GM12878 (cell line): ENCODE measurements at regions not wholly inside any gene's neighbourhood (a gene's known extent, or its start where the extent isn't known, plus 50 kb on each side); places are given as distances from the start of the nearest gene placed in this dataset.

Experiments
- ATAC-seq: fragments of 200-7000 bp; cut with Tn5 transposase; 3 replicates; pipeline ENCODE4 v1.9.1; 2020; ENCODE audit warnings: mild to moderate bottlenecking, moderate library complexity
- BruUV-seq: library from RNA; stranded (reverse); fragments of 400-500 nt; replicated peaks from 2 replicates; lab custom pipeline; 2021; lab: Mats Ljungman, UMichigan
- CTCF ChIA-PET: fragments of 300-600 bp; sonication (Branson Sonifier 250); formaldehyde crosslinking; extraction: SDS; loops from one replicate; lab custom pipeline; 2021; ENCODE audit warnings: inconsistent platforms; lab: Yijun Ruan, JAX
- POLR2A ChIA-PET: fragments of 350-600 bp; formaldehyde crosslinking; extraction: SDS; loops from one replicate; lab custom pipeline; 2021; ENCODE audit warnings: inconsistent platforms; lab: Charles Lee
- RAD21 ChIA-PET: fragments of 300-600 bp; sonication (Branson Sonifier 250); formaldehyde crosslinking; loops from one replicate; lab custom pipeline; 2023; ENCODE audit warnings: antibody characterized with exemption; ENCODE audit not compliant: unreplicated experiment; lab: Charles Lee
- SMC1A ChIA-PET: fragments of 300-600 bp; sonication (Branson Sonifier 250); formaldehyde crosslinking; loops from one replicate; lab custom pipeline; 2023; ENCODE audit not compliant: unreplicated experiment, uncharacterized antibody; lab: Charles Lee
- DNase-seq: peaks from one replicate; pipeline ENCODE4 v3.0.0-alpha.2; 2011; ENCODE audit warnings: low read depth, low spot score
- FAIRE-seq: peaks from 3 replicates; lab custom pipeline; 2011; peaks lifted over from hg19 to GRCh38; lab: Jason Lieb, UNC
- H2AFZ ChIP-seq: 2 replicates; pipeline ENCODE4 v1.6.0; 2011; ENCODE audit warnings: low read depth, low read length, control low read depth; ENCODE audit not compliant: control insufficient read depth
- H3K27ac ChIP-seq: 2 replicates; pipeline ENCODE4 v1.5.1; 2011; ENCODE audit warnings: control low read depth; ENCODE audit not compliant: control insufficient read depth, insufficient read depth
- H3K27me3 ChIP-seq, 2 experiments: replicated peaks in 1 of 2; 2 replicates each; pipeline versions ENCODE4 v1.6.0 to v1.6.1; 2011; ENCODE audit warnings: low read length in 1 of 2; ENCODE audit not compliant: control insufficient read depth in 2 of 2, insufficient read depth in 2 of 2
- H3K36me3 ChIP-seq, 2 experiments: 2 replicates each; pipeline ENCODE4 v1.5.1; 2011; ENCODE audit warnings: low read length in 1 of 2; ENCODE audit not compliant: control insufficient read depth in 2 of 2, insufficient read depth in 2 of 2
- H3K4me1 ChIP-seq: 2 replicates; pipeline ENCODE4 v1.6.1; 2011; ENCODE audit warnings: mild to moderate bottlenecking, low read length, moderate library complexity, mixed read lengths; ENCODE audit not compliant: control insufficient read depth, insufficient read depth
- H3K4me2 ChIP-seq: 2 replicates; pipeline ENCODE4 v1.6.0; 2011; ENCODE audit warnings: control low read depth; ENCODE audit not compliant: control insufficient read depth, insufficient read depth
- H3K4me3 ChIP-seq: fragments of 200-600 bp; sonication (generic); 2 replicates; pipeline ENCODE4 v1.5.1; 2016
- H3K79me2 ChIP-seq: 2 replicates; pipeline ENCODE4 v1.6.0; 2011; ENCODE audit warnings: low read length; ENCODE audit not compliant: control insufficient read depth, insufficient read depth
- H3K9ac ChIP-seq: 2 replicates; pipeline ENCODE4 v1.8.0; 2011; ENCODE audit warnings: low read length, control low read depth, mixed read lengths; ENCODE audit not compliant: control insufficient read depth, insufficient read depth
- H3K9me3 ChIP-seq: replicated peaks from 3 replicates; pipeline ENCODE4 v1.5.1; 2011; ENCODE audit warnings: mild to moderate bottlenecking, low read length; ENCODE audit not compliant: control insufficient read depth, insufficient read depth
- H4K20me1 ChIP-seq: 2 replicates; pipeline ENCODE4 v1.6.0; 2011; ENCODE audit not compliant: control insufficient read depth, insufficient read depth
- BCLAF1 ChIP-seq: fragments of 450-650 bp; IDR thresholded peaks from 2 replicates; pipeline ENCODE4 v1.6.1; 2017; ENCODE audit warnings: antibody characterized with exemption, mild to moderate bottlenecking, moderate library complexity
- DPF2 ChIP-seq: fragments of 450-650 bp; IDR thresholded peaks from 2 replicates; pipeline ENCODE4 v1.6.1; 2017; ENCODE audit warnings: mild to moderate bottlenecking
- NKRF ChIP-seq: fragments of 450-650 bp; conservative IDR thresholded peaks from 2 replicates; pipeline ENCODE4 v1.6.1; 2017; ENCODE audit warnings: mild to moderate bottlenecking, moderate library complexity
- NRF1 ChIP-seq: conservative IDR thresholded peaks from 2 replicates; pipeline ENCODE4 v1.6.1; 2011; ENCODE audit warnings: mild to moderate bottlenecking, low read depth, low read length, improper control_type of control experiment
- SPI1 ChIP-seq: IDR thresholded peaks from 2 replicates; pipeline ENCODE4 v1.6.1; 2011; ENCODE audit warnings: low read depth, mild to moderate bottlenecking, low read length, moderate library complexity, borderline replicate concordance; ENCODE audit not compliant: insufficient read depth
- WGBS: methylation state at CpG from one replicate; pipeline ENCODE4 v1.1.6; 2016; ENCODE audit warnings: low lambda C conversion rate; ENCODE audit not compliant: insufficient replicate concordance, insufficient coverage; ENCODE audit errors: missing lambda C conversion rate; 5-methylcytosine and 5-hydroxymethylcytosine counted together
- in situ Hi-C: fragments of 300-500 bp; cut with MboI; formaldehyde crosslinking; loops from 9 replicates; pipeline ENCODE4 v1.14.3; 2018; ENCODE audit warnings: mixed read lengths
- intact Hi-C: fragments of 100-400 bp; cut with micrococcal nuclease; formaldehyde crosslinking; loops from one replicate; pipeline ENCODE4 v1.14.2; 2022; ENCODE audit not compliant: unreplicated experiment

- BruUV-seq = no TSS peak
These were observed 165.2 kb upstream of the ROPN1 start for GRCh38 chr3:124156866-124157712.

More at GRCh38 chr3:124156866-124157712, 165.2 kb upstream of the ROPN1 start:
- no peaks in the 10 kb centered on the region for H3K36me3 ChIP-seq
- in situ Hi-C loops (no loop called here), intact Hi-C loops (no loop called here)
- DNase-seq = no peak
- H3K9ac ChIP-seq = no peak overlapping the region
- no peak overlapping the region for H2AFZ ChIP-seq
- ChIA-PET CTCF (interaction anchor here (1.6 kb wide), 1 partner anchor 77 kb away, joined by 4 read pairs; no protein-coding TSS in a partner anchor), RAD21 (interaction anchor here (0.6 to 1.0 kb wide), 2 partner anchors 17 to 51 kb away, joined by 3 read pairs; no protein-coding TSS in a partner anchor)
- H4K20me1 ChIP-seq = no peaks in the 10 kb centered on the region
- no peaks in the 10 kb centered on the region for H3K27me3 ChIP-seq
- H3K79me2 ChIP-seq = no peaks in the 10 kb centered on the region
- no peak overlapping the region for H3K27ac ChIP-seq
- no peaks in the 10 kb centered on the region; the same call in 2 of the 3 replicates for H3K9me3 ChIP-seq
- WGBS = 16% methylated on average over 6 of the region's 6 CpGs
- no peak for TF ChIP-seq BCLAF1
- TF ChIP-seq NRF1 = no peak
- 0 out of 2 replicates have a peak, but pooled peaks have one; percentile 2 for TF ChIP-seq SPI1
- TF ChIP-seq DPF2 = no peak
- no peak for TF ChIP-seq NKRF
- TF ChIP-seq, all 136 proteins: peak for 1
- Histone ChIP-seq H3K4me2 (no peak overlapping the region), H3K4me3 (no peak overlapping the region), H3K4me1 (no peaks in the 10 kb centered on the region; the same call in 1 of the 2 replicates)
- ATAC-seq = no peak
- SMC1A ChIA-PET = interaction anchor here (1.2 to 1.6 kb wide), 2 partner anchors 22 to 52 kb away, joined by 3 to 4 read pairs; no protein-coding TSS in a partner anchor
- POLR2A ChIA-PET = no interaction called here
- no peak for FAIRE-seq
